HG03060 (cell line): ENCODE measurements at regions not wholly inside any gene's neighbourhood (a gene's known extent, or its start where the extent isn't known, plus 50 kb on each side); places are given as distances from the start of the nearest gene placed in this dataset.

Experiments used
- ATAC-seq: cut with Tn5 transposase; IDR thresholded peaks from one replicate; pipeline ENCODE4 v1.9.1; 2021; ENCODE audit warnings: low read depth, moderate number of reproducible peaks; ENCODE audit not compliant: unreplicated experiment

DNA sequence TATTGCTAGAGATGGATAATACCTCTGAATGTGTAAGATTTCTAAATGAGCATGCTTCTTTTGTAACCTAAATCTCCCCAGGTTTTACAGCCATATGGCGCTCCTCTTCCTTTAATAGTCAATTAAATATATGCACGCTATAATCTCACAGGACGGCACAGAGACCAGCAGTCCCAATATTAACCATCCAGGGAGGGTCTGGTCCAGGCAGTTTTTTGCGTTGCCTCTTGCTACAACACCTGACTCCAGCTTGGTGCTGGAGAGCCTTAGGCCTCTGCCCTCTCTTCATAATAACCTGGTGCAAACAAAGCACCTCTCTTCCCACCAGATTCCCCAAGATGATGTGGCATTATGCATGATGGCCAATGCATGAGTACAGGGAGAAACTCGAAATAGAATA is 183.4 kb downstream of the LY86 start:
- ATAC-seq: no peak

- ATAC-seq: no peak
Observed at GRCh38 chr6:6772751-6773150, 184.2 kb downstream of the LY86 start.

- ATAC-seq: no peak
Observed at GRCh38 chr6:6775074-6775473, 186.6 kb downstream of the LY86 start.

DNA sequence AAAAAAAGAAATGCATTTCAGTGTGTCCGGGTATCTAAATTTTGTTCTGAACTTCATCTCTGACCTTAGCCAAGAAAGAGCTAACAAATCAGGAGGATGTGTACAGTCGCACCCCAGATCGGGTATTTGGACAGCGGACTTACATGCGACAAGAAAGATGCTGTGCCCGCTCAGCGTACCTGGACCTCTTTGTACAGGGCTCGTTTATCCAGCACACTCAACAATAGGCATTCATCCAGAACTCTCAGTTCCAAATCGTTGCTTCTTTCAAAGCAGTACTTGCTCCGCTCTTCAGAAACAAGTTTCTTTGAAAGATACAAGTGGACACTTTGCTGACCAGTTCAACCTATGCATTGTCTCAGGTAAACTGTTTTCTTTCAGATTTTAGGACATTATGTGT is 191.7 kb downstream of the LY86 start:
- no peak for ATAC-seq

DNA sequence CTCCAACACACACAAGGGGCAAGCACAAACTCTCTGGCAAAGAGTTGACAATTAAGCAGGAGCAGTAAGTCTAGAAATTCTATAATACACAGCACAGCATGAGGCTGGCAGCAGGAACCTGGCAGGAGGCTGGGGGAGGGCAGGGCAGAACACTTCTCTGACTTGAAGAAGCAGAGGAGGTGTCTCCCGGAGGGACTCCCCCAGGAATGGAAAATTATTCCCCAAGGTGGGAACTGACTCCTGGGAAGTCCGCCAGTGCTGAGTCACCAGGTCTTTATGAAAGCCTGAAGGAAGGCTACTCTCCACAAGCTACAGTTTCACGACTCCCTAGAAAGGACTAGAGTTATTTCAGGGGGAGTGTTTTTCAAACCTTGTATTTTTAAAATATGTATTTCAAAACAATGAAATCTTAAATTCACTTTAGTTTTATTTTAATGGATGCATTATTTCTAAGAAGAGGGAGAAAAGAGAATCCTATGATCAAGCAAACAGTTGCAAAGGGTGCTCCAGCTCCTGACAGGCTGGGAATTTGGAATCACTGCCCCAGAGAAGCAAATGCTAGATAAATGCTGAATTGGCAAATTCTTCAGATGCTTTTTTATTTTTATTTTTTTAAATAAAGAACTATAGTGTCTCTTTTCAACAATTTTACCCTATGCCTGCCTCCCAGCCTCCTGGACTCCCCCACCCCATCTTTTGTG is 192.8 kb downstream of the LY86 start:
- no peak for ATAC-seq

DNA sequence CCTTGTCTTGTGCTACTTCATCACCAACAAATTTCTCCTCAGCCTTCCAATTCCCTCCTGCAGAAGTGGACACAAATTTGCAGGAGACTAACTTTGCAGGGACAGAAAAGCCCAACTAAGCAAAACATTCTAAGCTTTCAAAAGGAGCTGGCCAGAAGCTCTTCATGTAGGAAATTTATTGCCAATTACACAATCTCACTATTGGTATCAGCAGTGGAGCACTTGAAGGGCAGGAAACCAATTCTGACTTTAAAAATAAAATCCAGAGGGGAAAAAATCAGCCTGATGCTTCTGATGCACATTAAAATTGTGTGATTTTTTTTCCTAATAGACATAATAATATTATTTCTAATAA is 193.3 kb downstream of the LY86 start:
- no peak for ATAC-seq

- ATAC-seq: no peak
Observed at GRCh38 chr6:6783721-6784120, 195.2 kb downstream of the LY86 start.

- no peak for ATAC-seq
Observed at GRCh38 chr6:6784514-6785162, 196.1 kb downstream of the LY86 start.

DNA sequence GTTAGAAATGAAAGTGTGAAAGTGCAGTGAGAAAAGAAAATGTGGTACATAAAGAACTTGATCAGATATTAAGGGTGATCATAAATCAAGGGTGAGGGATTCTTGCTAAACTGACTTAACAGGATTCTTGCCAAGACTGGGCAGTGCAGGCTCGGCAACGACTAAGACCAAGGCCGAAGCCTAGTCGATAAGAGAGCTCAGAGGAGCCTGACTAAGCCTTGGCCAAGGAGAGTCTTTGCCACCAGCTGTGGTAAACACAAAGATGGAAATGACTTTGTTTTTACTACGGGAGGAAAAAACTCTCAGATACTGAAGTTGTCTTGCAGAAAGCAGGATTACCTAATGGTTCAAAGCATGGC is 196.6 kb downstream of the LY86 start:
- no peak for ATAC-seq

DNA sequence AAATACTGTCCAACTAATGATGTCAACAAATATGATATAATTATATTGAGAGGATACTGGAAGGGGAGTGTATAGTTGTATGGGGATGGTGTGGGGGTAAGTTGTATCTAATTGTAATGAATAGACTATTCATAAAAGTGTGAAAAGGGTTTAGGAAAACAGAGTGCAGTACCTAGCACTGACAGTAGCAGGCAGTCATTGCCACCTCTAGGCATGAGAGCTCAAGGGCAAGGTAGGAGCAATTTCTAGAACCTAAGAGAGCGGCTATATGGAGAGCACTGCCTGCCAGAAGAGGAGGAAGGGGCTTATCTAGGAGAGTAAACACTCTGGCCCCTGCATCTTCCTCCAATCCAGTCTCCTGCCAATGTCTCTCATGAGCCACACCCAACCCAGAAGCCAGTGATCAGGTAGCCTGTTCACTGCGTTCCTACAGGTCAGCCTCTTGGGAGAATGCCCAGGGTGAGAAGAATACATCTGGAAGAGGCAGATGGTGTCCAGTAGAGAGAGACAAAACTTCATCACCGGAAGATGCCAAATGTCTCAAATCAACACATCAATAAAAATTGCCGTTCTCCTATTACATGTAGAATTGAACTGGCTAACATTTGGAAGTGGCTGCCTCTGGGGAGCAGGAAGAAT is 200.0 kb downstream of the LY86 start:
- ATAC-seq: no peak

DNA sequence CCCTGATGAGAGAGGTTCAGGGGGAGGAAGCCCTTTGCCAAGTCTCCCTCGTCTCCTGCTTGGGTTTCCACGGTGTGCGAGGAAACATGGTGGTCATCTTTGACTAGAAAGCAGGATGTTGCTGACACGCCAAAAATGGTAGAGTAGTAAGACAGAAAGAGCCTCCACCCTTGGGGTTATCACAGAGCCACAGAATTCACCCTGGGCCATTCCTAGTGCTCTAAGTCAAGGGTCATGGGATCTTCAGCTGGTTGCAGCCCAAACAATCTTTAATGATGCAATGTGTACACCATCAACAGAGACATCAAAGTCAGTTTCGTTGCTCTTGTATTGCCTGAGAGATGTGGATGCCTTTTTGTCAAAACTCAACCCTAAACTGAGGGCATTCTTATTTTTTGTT is 201.9 kb downstream of the LY86 start:
- ATAC-seq: no peak

- ATAC-seq: no peak
Observed at GRCh38 chr6:6790891-6791290, 202.4 kb downstream of the LY86 start.

GRCh38 chr6:6793388-6794250 is 205.1 kb downstream of the LY86 start:
- no peak for ATAC-seq

DNA sequence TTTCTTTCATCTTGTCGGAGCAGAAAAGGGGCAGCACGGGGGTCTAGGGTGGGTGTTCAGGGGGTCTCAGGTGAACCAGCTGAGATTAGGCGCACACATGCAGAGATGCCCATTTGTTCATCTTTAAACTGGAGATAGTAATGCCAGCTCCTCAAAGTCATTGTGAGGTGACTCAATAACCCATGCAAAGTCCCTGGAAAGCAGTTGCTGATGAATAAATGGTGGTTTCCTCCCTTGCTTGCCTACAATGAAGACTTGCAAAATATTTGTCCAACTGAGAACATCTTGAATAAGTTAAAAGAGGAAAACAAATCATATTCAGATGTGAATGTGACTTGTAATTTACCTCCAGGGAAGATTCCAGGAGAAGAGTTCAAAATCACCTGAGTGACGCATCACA is 206.9 kb downstream of the LY86 start:
- ATAC-seq: no peak

DNA sequence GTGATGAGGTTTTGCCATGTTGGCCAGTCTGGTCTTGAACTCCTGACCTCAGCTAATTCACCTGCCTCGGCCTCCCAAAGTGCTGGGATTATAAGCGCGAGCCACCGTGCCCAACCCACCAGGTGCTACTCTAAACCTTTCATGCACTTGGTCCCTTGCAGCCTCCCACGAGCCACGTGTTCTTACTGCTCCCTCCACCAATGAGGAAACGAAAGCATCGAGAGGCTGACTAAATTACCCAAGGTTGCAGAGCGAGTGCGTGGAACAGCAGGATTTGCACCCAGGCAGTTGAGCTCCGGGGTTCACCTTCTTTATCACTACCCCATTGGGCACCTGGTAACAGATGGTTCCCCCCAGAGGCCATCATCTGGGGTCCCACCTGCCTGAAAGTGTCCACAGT is 208.3 kb downstream of the LY86 start:
- no peak for ATAC-seq

- ATAC-seq: no peak
Observed at GRCh38 chr6:6798448-6798860, 209.9 kb downstream of the LY86 start.

GRCh38 chr6:6801005-6801335 is 212.4 kb downstream of the LY86 start:
- ATAC-seq: no peak

GRCh38 chr6:6801635-6802218 is 213.2 kb downstream of the LY86 start:
- no peak for ATAC-seq

DNA sequence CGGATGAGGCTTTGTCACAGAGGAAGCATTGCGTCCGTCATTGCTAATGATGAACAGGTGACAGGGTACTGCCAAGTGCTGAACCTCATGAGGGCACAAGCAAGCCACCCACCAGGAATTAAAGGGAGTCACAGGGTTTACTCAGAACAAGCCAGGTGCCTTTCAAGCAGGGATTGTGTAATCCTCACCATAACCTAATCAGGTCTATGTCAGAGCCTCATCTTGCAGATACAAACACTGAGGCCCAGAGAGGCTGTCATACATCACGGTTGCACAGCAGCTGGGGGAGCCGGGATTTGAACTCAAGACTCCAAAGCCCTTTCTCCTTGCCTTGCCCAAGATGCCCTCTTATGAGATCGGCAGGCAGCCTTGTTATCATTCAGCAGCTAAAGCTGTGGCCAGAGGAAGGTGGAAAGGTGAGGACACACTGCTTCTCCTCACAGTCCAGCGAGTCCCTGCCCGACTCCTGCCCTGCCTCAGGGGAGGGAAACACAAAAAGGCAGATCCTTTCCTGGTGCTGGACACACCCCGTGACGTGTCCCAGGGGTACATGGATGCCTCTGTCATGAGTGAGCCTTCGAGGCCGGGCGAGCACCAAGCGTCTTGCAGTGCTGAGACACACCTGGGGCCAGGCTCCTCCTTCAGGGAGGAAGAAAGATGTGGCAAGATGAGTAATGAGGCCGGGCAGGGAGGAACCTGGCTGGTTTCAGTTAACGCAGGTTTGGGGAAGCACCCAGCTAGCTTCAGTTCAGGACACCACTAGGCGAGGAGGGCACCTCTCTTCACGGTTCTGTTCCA is 214.9 kb downstream of the LY86 start:
- ATAC-seq: peak; percentile 58
